Activated naive CD4-positive, alpha-beta T cell treated with anti-CD3 and anti-CD28 coated beads, Interleukin-2, amount 50 U/mL, for 72 hours (primary cell): ENCODE measurements at regions not wholly inside any gene's neighbourhood (a gene's known extent, or its start where the extent isn't known, plus 50 kb on each side); places are given as distances from the start of the nearest gene placed in this dataset.

Experiments
- ATAC-seq, 2 donors: fragments of 150-1000 bp; cut with Tn5 transposase; 2 replicates each; pipeline ENCODE4 v1.10.0; 2021; ENCODE audit warnings: mild to moderate bottlenecking in 2 of 2, moderate library complexity in 2 of 2
- DNase-seq, 2 donors: peaks; one replicate each; pipeline ENCODE4 v3.0.0; 2021 to 2022; ENCODE audit warnings: low spot score in 2 of 2
- H3K27ac Mint-ChIP-seq, 2 donors: one replicate each; pipeline ENCODE4 v1.8.0; 2022; ENCODE audit warnings: mild to moderate bottlenecking in 2 of 2, mixed read lengths in 2 of 2
- H3K36me3 Mint-ChIP-seq, 2 donors: one replicate each; pipeline ENCODE4 v1.8.0; 2022; ENCODE audit warnings: mixed read lengths in 2 of 2
- H3K9me3 Mint-ChIP-seq, 2 donors: one replicate each; pipeline ENCODE4 v1.8.0; 2022; ENCODE audit warnings: mixed read lengths in 2 of 2

DNA sequence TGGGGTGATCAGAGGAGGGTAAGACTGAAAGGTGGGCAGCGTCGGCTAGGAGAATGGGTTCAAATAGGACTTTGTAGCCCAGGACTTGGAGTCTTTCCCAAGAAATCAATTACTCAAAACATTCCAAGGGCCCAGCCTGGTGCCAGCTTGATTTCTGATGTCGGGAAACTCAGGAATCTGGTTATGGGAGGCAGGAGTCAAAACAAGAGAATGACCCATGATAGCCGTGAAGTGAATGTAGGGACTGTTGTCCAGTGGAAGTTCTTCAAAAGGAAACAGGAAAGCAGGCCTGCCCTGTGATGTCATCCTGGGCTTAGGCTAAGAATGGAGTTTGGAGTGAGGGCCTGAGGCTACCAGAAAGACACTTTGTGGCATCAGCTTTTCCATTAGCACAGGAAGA is 67.4 kb upstream of the SLC14A2 start:
- Mint-ChIP-seq H3K36me3 (no peaks in the 10 kb centered on the region), H3K9me3 (no peaks in the 10 kb centered on the region), H3K27ac (no peak overlapping the region)
- DNase-seq (no peak), ATAC-seq (no peak)

DNA sequence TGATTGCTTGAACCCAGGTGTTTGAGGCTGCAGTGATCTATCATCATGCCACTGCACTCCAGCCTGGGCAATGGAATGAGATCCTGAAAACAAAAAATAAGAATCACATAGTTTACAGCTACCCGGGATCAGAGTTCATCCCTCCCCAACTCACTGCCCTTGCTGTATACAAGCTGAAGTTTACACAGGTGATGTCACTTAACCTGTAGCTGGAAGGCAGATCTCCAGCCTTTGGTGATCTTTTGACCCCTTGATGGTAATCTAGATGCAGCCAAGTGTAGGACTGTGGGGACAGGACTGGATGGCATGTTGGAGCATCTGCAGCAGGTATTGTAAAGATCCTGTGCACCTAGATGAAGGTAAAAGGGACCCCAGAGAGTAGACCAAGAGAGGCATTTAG is 66.7 kb upstream of the SLC14A2 start:
- Mint-ChIP-seq H3K27ac (no peak overlapping the region), H3K9me3 (no peaks in the 10 kb centered on the region), H3K36me3 (no peaks in the 10 kb centered on the region)
- DNase-seq, result no peak
- no peak for ATAC-seq

DNA sequence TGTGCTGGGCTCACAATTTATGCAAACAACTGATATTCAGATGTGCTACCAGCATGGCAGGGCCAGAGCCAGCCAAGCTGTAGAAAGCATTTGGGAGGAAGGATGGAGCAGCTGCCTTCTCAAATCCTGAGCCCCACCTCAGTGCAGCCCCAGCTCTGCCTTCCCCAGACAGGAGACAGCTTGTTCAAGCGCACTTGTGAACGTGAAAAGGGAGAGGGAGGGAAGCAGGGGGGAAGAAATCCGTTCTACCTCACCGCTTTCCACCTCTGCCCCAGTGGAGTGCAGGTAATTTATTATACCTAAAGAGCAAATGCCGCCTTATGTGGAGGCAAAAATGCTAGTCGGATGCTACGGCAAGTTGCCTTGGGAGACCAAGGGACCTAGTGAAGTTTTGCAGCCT is 66.0 kb upstream of the SLC14A2 start:
- no peak for ATAC-seq
- H3K9me3 Mint-ChIP-seq, result no peaks in the 10 kb centered on the region
- no peak for DNase-seq
- no peak overlapping the region for H3K27ac Mint-ChIP-seq
- H3K36me3 Mint-ChIP-seq, result no peaks in the 10 kb centered on the region

DNA sequence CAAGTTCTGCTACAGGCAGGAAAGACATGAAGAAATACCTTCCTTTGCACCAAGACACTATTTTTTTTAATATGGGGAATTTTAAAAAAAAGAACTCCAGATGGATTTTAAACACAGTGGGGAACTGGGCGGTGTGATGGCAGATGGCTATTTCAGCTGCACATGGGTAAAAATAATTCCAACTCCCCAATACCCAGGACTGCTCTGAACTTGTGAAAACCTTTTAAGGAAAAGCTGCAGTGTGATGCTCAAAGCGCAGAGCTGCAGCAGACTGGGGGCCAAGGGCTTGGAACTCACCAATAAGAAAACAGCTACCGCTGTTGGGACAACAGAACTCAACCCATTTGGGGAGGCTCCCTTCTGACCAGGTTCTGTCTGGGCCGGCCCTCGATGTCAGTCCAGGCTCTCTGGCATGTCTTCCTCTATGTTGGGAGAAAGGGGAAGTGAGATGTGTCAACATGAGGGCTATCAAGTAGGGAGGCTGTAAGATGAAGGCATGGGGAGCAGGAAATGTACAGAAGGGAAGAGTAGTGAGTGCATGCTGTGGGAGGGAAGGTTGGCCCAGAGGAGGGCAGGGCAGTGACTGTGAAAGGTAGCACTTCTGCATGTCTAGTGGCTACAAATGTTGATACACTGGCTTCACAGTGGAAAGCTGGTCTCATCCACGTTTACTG is 64.0 kb upstream of the SLC14A2 start:
- no peak for ATAC-seq
- H3K9me3 Mint-ChIP-seq, result no peaks in the 10 kb centered on the region
- no peak for DNase-seq

DNA sequence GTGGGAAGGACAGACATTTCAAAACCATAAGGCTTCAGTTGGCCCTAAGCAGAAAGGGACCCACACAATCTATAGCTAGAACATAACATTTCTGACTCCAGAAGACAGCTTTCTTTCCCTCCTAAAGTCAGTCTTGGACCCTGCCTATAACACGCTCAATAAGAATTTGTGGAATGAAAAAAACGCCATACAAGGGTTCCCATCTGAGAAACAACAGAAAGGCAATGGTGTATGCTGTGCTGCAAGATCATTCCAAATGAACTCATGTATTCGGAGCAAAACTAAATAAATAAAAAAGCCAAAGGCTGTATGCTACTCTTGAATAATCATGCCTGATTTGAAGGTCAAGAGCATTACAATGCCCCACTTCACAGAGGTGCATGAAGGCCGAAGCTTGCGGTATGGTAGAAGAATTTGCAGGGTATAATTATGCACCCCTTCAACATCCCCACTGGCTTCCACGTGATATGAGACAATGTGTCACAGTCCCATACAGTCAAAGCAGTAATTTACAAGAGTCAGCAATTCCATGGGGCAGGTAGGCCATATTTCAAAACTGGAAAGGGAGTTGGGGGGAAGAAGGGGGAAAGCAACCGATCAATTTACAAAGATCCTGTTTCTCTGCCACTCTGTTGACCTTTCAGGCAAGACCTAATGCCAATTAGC is 61.4 kb upstream of the SLC14A2 start:
- no peaks in the 10 kb centered on the region for H3K9me3 Mint-ChIP-seq
- H3K27ac Mint-ChIP-seq, result no peak overlapping the region
- ATAC-seq, result no peak
- DNase-seq, result no peak
- no peaks in the 10 kb centered on the region for H3K36me3 Mint-ChIP-seq

More for the DNA sequence above, 64.0 kb upstream of the SLC14A2 start:
- Mint-ChIP-seq H3K27ac (no peak overlapping the region), H3K36me3 (no peaks in the 10 kb centered on the region)

DNA sequence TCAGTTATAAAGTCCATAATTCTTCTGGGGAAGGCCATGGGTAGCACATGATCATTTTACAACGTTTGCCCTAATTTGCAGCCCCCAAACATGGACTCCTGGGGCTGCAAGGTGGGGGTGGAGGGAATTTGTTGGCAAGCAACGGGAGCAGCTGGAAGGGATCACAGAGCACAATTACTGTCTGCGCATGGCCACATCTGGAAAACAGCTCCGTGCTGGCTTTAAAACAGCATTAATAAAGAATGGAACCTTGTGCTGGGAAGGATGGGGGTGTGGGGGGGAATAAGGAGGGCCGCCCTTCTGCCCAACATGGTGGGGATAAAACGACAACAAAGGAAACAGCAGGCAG is 60.9 kb upstream of the SLC14A2 start:
- DNase-seq, result no peak
- H3K9me3 Mint-ChIP-seq, result no peaks in the 10 kb centered on the region
- H3K36me3 Mint-ChIP-seq, result no peaks in the 10 kb centered on the region
- no peak overlapping the region for H3K27ac Mint-ChIP-seq
- ATAC-seq, result no peak

GRCh38 chr18:45556222-45556621 is 59.1 kb upstream of the SLC14A2 start:
- Mint-ChIP-seq H3K36me3 (no peaks in the 10 kb centered on the region), H3K27ac (no peak overlapping the region), H3K9me3 (no peaks in the 10 kb centered on the region)
- DNase-seq (no peak), ATAC-seq (no peak)

DNA sequence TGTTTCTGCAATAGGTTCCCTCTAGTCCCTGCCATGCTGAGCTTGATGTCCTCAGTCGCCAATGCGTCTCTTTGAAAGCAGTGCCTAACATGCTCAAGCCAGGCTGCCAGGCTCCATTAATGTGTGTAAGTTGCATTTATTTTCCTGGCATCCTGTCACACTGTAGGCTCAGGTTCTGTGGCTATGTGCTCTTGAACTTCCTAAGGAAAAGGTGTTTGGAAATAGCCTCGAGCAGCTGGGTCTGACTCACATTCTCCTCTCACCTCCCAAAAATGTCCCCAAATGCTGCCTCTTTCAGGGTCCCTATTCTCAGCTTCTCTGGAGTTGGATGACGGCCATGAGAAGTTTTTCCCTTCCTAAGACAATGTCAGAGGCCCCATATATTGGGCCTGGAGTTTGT is 58.0 kb upstream of the SLC14A2 start:
- no peaks in the 10 kb centered on the region for H3K9me3 Mint-ChIP-seq
- no peak overlapping the region for H3K27ac Mint-ChIP-seq
- no peaks in the 10 kb centered on the region for H3K36me3 Mint-ChIP-seq
- ATAC-seq (no peak), DNase-seq (no peak)

GRCh38 chr18:45557779-45558178 is 57.5 kb upstream of the SLC14A2 start:
- H3K36me3 Mint-ChIP-seq, result no peaks in the 10 kb centered on the region
- no peak for DNase-seq
- no peak for ATAC-seq

DNA sequence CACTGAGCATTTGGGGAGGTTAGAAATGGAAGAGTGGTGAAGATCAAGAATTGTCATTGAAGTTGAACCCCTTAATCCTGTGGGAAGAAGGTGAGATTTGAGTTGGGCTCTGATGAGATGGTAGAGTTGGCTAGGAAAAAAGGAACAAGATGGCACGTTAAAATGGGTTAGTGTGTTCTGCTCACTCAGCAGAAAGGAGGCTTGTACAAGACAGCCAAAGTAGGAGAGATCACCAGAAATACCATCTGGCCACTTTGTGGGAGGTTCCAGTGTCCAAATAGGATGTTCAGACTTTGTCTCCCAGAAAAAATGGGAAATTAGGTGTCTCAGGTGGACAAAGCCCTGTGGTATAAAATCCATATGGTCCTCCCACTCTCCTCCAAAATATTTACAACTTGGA is 56.0 kb upstream of the SLC14A2 start:
- Mint-ChIP-seq H3K9me3 (no peaks in the 10 kb centered on the region), H3K36me3 (no peaks in the 10 kb centered on the region), H3K27ac (no peak overlapping the region)
- no peak for ATAC-seq
- DNase-seq, result no peak

More at GRCh38 chr18:45557779-45558178, 57.5 kb upstream of the SLC14A2 start:
- Mint-ChIP-seq H3K9me3 (no peaks in the 10 kb centered on the region), H3K27ac (no peak overlapping the region)

- Mint-ChIP-seq H3K36me3 (no peaks in the 10 kb centered on the region), H3K27ac (no peak overlapping the region), H3K9me3 (no peaks in the 10 kb centered on the region)
- DNase-seq (no peak), ATAC-seq (no peak)
Observed at GRCh38 chr18:45560870-45561269, 54.4 kb upstream of the SLC14A2 start.

DNA sequence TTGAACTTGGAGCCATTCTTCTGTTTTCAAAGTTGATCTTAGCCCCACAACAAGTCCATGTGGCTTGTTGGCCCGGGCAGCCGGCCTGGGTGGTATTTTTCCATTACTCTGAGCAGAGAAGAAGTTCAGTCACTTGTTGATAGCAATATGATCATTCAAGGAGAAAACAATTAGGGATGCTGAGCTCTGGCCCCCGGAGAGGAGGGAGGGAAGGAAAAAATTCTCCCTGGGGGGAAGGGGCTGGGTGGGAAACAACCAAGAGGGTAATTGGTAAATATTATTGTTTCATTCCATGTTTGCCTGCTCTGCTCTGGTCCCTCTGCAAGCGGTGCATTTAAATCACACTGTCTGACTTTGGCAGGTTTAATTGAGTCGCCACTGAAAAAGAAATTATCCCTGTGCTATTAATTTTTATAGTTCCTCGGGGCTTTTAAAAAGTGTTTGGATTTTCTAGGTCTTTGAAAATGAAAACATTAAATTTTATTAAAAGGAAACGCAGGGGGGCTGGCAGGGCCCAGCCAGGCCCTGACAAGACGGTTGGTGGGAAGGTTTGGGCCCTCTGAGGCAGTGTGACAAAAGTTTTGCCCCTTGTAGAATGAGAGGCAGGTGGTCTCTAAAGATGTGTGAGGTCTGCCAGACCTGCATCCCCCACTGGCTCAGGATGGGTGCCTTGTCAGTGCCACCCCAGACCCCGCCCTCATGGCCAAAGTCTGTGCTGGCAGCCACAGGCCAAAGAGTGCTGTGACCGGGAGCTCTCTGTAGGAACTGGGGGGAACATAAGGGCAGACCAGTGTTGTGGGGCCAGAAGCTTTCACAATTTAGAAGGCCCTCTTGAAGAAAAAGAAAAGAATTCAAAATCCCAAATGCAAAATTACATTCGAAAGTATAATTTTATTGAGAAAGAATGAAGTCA is 52.5 kb upstream of the SLC14A2 start:
- no peak overlapping the region for H3K27ac Mint-ChIP-seq
- DNase-seq (no peak), ATAC-seq (no peak)
- H3K36me3 Mint-ChIP-seq, result no peaks in the 10 kb centered on the region
- no peaks in the 10 kb centered on the region for H3K9me3 Mint-ChIP-seq

DNA sequence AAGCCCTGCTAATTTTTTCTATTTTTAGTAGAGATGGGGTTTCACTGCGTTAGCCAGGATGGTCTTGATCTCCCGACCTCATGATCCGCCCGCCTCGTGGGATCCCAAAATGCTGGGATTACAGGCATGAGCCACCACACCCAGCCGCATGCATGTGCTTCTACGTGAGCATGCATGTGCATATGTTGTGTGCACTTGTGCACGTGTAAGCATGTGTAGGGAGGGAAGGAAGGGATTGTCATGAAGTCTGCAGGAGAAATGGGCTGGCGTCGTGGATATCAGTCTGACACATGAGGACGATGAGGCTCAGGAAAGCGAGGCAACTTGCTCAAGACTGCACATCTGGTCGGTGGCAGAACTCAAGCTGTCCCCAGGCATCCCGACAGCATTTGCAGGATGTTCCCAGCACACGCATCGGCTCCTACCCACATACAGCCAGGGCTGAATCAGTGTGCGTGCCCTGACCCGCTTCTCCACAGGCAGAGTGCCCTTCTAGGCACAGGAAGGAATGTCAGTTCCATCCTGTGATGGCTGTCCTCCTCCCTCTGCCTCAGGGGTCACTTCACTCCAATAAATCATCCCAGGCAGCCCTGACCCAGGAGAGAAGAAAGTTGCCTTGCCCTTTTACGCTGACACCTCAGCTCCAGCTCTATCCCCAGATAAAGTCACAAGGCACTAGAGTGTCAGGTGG is 49.9 kb upstream of the SLC14A2 start:
- DNase-seq (no peak), ATAC-seq (no peak)
- Mint-ChIP-seq H3K9me3 (peaks cover 0 to 5% of the 10 kb centered on the region in 2 donors), H3K36me3 (no peaks in the 10 kb centered on the region), H3K27ac (no peak overlapping the region)
